Stimulated activated naive CD8-positive, alpha-beta T cell treated with anti-CD3 and anti-CD28 coated beads, Interleukin-15, amount 100 ng/mL, for 72 hours (primary cell): ENCODE measurements at regions not wholly inside any gene's neighbourhood (a gene's known extent, or its start where the extent isn't known, plus 50 kb on each side); places are given as distances from the start of the nearest gene placed in this dataset.
"Not testable (repeated sequence)": the region's sequence is repeated elsewhere in the genome, so short reads cannot be mapped to it uniquely, and the experiment has no call there.

Source experiments
- ATAC-seq: fragments of 150-1000 bp; cut with Tn5 transposase; 2 replicates; pipeline ENCODE4 v1.10.0; 2021; ENCODE audit warnings: mild to moderate bottlenecking, moderate library complexity
- DNase-seq, 2 donors: peaks; one replicate each; pipeline ENCODE4 v3.0.0; 2021 to 2022
- H3K27ac Mint-ChIP-seq, 2 donors: one replicate each; pipeline ENCODE4 v1.8.0; 2022; ENCODE audit warnings: mild to moderate bottlenecking in 2 of 2, mixed read lengths in 2 of 2, moderate library complexity in 2 of 2
- H3K27me3 Mint-ChIP-seq: one replicate; pipeline ENCODE4 v1.8.0; 2022; ENCODE audit warnings: mixed read lengths
- H3K4me1 Mint-ChIP-seq: one replicate; pipeline ENCODE4 v1.8.0; 2022; ENCODE audit warnings: mild to moderate bottlenecking, mixed read lengths
- H3K4me3 Mint-ChIP-seq, 2 donors: one replicate each; pipeline ENCODE4 v1.8.0; 2022; ENCODE audit warnings: mild to moderate bottlenecking in 2 of 2, mixed read lengths in 2 of 2, moderate library complexity in 1 of 2
- H3K9me3 Mint-ChIP-seq, 2 donors: one replicate each; pipeline ENCODE4 v1.8.0; 2022; ENCODE audit warnings: mixed read lengths in 2 of 2

DNA sequence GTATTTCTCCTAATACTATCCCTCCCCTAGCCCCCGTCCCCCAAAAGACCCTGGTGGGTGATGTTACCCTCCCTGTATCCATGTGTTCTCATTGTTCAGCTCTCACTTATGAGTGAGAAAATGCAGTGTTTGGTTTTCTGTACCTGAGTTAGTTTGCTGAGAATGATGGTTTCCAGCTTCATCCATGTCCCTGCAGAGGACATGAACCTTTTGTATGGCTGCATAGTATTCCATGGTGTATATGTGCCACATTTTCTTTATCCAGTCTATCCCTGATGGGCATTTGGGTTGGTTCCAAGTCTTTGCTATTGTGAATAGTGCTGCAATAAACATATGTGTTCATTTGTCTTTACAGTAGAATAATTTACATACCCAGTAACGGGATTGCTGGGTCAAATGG, 235.8 kb upstream of the NOCT start:
- not testable (repeated sequence) for ATAC-seq, DNase-seq, H3K27me3 Mint-ChIP-seq, H3K4me3 Mint-ChIP-seq, H3K27ac Mint-ChIP-seq, H3K4me1 Mint-ChIP-seq, H3K9me3 Mint-ChIP-seq

DNA sequence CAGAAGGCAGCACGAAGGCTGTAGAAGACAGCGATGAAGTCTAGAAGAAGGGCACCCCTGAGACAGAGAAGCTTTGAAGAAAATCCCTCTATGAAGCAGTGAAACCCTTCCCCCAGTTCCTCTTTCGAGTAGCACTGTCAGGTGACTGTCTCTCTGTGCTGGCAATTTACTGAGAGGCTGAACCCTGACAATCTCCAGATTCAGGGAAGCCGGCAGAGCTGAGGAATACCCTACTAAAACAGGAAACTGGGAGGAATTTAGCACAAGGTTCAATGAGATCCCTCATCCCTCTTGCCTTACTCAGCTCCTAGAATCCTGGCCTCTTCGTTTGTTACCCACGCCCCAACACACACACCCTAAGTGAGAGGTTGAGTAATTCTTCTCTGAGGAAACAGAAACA, 239.7 kb upstream of the NOCT start:
- H3K27me3 Mint-ChIP-seq: peaks cover 7% of the 10 kb centered on the region
- ATAC-seq (no peak), DNase-seq (no peak)
- H3K4me1 Mint-ChIP-seq: no peaks in the 10 kb centered on the region
- no peak overlapping the region for H3K4me3 Mint-ChIP-seq
- H3K27ac Mint-ChIP-seq: no peak overlapping the region
- no peaks in the 10 kb centered on the region for H3K9me3 Mint-ChIP-seq

DNA sequence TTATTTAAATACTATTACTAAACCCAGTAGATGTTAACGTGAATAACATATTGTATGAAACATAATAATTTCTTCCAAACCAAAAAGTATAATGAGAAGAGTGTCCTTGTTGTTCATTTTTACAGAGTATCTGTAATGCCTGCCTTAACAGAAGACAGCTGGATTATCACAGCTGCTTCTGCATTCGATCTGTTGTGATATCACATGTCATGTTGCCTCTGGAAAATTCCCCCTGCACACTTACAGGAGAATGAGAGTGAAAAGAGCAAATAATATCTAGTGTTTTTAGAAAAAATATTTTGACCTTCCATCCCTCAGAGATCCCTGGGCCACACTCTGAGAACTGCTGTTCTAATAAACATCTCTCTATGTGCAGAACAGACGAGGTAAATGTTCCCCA, 240.1 kb upstream of the NOCT start:
- no peaks in the 10 kb centered on the region for H3K9me3 Mint-ChIP-seq
- no peaks in the 10 kb centered on the region for H3K4me1 Mint-ChIP-seq
- H3K27ac Mint-ChIP-seq: no peak overlapping the region
- no peak for DNase-seq
- ATAC-seq: no peak
- peaks cover 7% of the 10 kb centered on the region for H3K27me3 Mint-ChIP-seq
- H3K4me3 Mint-ChIP-seq: no peak overlapping the region

DNA sequence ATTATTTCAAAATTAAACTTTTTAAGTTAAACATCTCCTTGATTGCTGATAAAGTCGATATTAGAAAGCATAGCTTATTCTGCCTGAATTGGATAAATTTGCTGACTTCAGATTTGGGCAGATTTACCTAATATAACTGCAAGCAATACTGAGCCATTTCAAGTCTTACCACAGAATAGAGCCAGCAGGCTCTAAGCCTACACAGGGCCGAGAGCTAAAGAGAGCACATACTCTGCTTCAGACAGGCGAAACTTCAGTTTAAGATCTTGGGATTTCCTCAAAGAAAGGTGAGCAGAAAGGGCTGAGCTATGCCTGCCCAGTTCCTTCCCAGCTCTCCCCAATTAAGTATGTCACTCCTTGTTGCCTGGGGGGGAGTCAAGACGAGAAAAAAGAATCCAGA, 240.6 kb upstream of the NOCT start:
- ATAC-seq: no peak

DNA sequence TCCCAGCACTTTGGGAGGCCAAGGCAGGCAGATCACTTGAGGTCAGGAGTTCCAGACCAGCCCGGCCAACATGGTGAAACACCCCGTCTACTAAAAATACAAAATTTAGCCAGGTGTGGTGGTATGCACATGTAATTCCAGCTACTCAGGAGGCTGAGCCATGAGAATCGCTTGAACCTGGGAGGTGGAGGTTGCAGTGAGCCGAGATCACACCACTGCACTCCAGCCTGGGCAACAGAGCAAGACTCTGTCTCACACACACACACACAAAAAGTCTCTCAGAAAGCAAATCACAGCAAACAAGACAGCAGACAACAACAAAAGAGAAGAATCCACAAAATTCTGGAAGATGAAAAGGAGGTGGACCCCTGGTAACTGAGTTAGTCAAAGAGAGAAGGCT, 241.5 kb upstream of the NOCT start:
- DNase-seq, H3K27me3 Mint-ChIP-seq, H3K9me3 Mint-ChIP-seq, H3K4me3 Mint-ChIP-seq, H3K4me1 Mint-ChIP-seq, H3K27ac Mint-ChIP-seq, ATAC-seq: not testable (repeated sequence)

More for the DNA sequence above, 240.6 kb upstream of the NOCT start:
- H3K9me3 Mint-ChIP-seq: no peaks in the 10 kb centered on the region
- no peak overlapping the region for H3K27ac Mint-ChIP-seq
- no peak for DNase-seq
- peaks cover 7% of the 10 kb centered on the region for H3K27me3 Mint-ChIP-seq
- no peaks in the 10 kb centered on the region for H3K4me1 Mint-ChIP-seq
- no peak overlapping the region for H3K4me3 Mint-ChIP-seq

DNA sequence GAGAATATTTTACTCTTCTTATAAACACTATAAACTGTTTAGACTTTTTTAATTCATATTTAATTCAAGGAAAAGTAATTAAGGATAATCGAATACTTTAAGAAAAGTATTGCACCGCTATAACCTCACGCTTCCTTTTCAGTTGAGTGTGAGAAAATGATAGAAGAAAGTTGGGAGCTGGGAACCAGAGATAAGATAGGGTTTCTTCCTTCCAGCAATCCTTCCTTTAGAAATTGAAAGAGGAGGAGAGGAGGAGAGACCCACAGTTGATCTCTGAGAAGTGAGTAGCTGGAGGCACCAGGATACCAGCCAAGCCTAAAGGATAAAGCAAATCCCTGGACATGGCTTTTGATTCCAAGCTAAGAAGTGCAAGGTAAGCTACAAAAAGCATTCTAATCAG, 242.3 kb upstream of the NOCT start:
- H3K27me3 Mint-ChIP-seq: peaks cover 16% of the 10 kb centered on the region
- no peak overlapping the region for H3K27ac Mint-ChIP-seq
- no peaks in the 10 kb centered on the region for H3K4me1 Mint-ChIP-seq
- no peaks in the 10 kb centered on the region for H3K9me3 Mint-ChIP-seq
- H3K4me3 Mint-ChIP-seq: no peak overlapping the region
- DNase-seq: no peak
- ATAC-seq: no peak

DNA sequence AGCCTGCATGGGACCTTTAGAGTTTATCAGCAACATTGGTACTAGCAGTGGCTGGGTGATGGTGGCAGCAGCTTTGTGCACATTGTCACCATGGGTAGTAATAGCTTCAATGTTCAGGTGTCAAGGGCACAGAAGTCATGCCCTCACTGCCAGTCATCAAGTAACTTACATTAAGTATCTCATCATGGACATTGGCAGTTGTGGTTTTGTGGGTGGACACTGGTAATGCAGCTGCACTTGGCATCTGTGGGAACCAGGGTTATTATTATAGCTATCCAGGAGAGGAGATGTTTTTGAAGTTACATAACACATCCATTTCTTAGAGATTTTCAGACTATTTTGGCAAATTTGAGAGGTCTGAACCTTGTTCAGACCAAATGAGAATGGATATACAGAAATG, 243.2 kb upstream of the NOCT start:
- Mint-ChIP-seq H3K9me3 (no peaks in the 10 kb centered on the region), H3K4me3 (no peak overlapping the region), H3K27me3 (peaks cover 16% of the 10 kb centered on the region), H3K27ac (no peak overlapping the region), H3K4me1 (no peaks in the 10 kb centered on the region)
- DNase-seq (no peak), ATAC-seq (no peak)

DNA sequence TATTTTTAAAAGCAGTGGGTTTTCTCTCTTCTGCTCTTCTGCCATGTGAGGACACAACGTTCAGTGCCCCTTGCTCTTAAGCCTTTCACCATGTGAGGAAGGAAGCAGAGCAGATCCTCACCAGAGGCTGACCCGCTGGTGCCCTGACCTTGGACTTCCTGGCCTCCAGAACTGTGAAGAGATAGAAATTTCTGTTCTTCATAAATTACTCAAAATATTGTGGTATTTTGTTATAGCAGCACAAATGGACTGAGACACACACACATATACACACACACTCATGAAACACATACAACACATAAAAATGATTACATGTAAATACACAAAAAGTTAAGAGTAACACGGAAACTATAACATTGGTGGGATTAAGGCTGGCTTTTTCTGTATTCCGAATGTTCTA, 244.8 kb upstream of the NOCT start:
- DNase-seq: no peak
- peaks cover 16% of the 10 kb centered on the region for H3K27me3 Mint-ChIP-seq
- H3K4me1 Mint-ChIP-seq: no peaks in the 10 kb centered on the region
- no peak overlapping the region for H3K4me3 Mint-ChIP-seq
- H3K27ac Mint-ChIP-seq: no peak overlapping the region
- no peak for ATAC-seq
- H3K9me3 Mint-ChIP-seq: no peaks in the 10 kb centered on the region

DNA sequence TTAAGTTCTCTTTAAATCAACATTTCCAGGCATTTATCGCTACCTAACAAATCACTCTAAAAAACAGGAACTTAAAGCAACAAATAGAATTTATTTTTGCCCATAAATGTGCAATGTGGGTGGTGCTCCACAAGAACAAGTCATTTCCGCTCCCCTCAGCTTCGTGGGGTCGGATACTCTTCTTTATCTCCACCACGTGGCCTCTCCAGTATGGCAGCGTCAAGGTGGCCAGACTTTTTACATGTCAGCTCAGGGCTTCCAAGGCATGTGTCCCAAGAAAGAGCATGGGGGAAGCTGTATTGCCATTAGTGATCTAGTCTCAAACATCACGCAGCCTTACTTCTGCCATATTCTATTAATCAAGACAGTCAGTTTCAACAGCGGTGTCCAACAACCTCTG, 249.2 kb upstream of the NOCT start:
- H3K27ac Mint-ChIP-seq: no peak overlapping the region
- no peaks in the 10 kb centered on the region for H3K9me3 Mint-ChIP-seq
- H3K27me3 Mint-ChIP-seq: peaks cover 9% of the 10 kb centered on the region
- no peak overlapping the region for H3K4me3 Mint-ChIP-seq
- ATAC-seq: no peak
- H3K4me1 Mint-ChIP-seq: no peaks in the 10 kb centered on the region
- no peak for DNase-seq

DNA sequence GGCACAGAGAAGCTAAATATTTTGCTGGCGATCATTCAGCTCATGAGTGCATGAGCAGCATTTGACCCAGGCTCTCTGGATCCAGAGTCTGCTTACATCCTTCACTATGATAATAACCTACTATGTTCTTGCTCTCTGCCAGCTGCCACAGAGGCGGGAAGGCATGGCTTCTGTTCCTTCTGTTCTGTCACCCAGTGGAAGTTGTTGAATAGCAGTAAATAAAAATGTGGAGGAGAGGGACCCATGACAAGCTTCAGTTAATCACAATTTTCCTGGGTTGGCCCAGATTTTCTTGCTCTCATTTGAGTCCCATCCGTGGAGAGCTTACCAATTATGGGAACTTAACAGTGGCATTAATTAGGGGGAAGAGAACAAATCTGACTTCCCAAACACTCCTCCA, 250.1 kb upstream of the NOCT start:
- H3K27me3 Mint-ChIP-seq: peaks cover 9% of the 10 kb centered on the region
- no peak overlapping the region for H3K27ac Mint-ChIP-seq
- H3K4me1 Mint-ChIP-seq: no peaks in the 10 kb centered on the region
- ATAC-seq (no peak), DNase-seq (no peak)
- no peak overlapping the region for H3K4me3 Mint-ChIP-seq
- H3K9me3 Mint-ChIP-seq: no peaks in the 10 kb centered on the region

DNA sequence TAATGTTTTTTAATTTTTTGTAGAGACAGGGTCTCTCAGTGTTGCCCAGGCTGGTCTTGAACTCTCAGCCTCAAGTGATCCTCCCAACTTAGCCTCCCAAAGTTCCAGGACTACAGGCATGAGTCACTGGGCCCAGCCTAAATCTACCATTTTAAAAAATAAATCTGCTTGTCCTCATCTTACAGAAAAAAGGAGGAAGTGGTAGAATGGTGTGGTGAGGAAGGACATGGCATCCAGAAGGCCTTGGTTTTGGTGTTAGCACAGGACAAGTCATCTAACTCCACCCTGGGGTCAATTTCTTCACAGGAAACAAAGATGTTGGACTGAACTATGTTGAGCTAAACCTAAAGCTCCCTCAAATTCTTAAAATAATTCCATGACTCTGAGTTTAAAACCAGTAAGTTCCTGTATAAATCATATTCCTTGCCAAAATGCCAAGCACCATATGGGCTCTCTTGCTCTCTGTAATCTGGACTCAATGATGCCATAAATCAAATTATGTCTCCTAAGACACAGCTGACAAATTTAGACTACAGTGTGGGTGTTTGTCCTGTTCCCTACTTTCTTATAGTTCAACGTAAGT, 253.9 kb upstream of the NOCT start:
- Mint-ChIP-seq H3K27ac (no peak overlapping the region), H3K4me3 (no peak overlapping the region)
- no peak for DNase-seq

DNA sequence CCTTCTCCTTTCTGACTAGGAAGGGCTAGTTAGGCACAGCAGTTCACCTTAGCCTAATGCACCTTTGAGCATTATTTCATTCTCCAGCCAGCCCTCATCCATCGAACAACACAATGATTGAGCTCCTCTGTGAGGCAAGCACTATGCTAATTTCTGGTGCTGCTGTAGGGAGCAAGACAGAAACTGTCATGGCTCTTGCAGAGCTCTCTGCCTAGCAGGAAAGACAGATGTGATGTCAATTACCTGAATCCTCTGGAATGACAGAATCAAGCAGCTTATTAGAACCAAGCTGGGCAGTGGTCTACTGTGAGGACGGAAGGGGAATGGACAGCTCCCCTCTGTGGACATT, 256.1 kb upstream of the NOCT start:
- Mint-ChIP-seq H3K27ac (no peak overlapping the region), H3K4me1 (no peaks in the 10 kb centered on the region), H3K27me3 (no peaks in the 10 kb centered on the region), H3K9me3 (no peaks in the 10 kb centered on the region), H3K4me3 (no peak overlapping the region)
- ATAC-seq: no peak
- no peak for DNase-seq

More for the DNA sequence above, 253.9 kb upstream of the NOCT start:
- ATAC-seq: no peak
- Mint-ChIP-seq H3K27me3 (no peaks in the 10 kb centered on the region), H3K4me1 (no peaks in the 10 kb centered on the region), H3K9me3 (no peaks in the 10 kb centered on the region)

DNA sequence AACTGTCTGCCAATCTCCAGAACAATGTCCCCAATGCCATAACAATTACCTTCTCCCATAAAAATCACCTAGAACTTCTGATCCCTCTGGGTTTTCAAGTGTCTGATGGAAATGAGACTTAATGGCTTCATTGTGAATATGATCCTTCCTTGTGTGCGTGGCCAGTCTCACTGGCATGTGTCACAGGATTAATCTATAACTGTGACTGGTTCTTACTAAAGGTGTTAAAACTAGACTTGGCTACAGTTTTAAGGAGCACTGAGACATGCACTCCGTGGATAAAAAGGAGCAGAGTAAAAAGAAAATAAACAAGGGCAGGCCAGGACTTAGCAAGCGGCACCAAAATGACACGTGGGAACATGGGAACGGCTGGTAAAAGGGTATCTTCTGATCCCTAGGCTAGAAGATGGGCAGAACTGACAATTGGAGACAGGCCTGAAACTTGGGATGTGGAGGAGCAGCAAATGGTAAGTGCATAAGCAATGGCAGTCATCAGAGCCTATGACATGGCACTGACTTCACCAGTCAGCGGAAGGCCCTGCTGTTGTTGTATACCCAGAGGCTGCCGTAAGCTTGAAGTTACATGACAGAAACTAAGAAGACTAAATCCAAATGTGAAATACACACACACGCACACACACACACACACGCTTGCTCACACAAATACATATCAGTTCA, 256.6 kb upstream of the NOCT start:
- ATAC-seq (no peak), DNase-seq (no peak)
- Mint-ChIP-seq H3K9me3 (no peaks in the 10 kb centered on the region), H3K4me3 (no peak overlapping the region), H3K27ac (no peak overlapping the region), H3K4me1 (no peaks in the 10 kb centered on the region), H3K27me3 (no peaks in the 10 kb centered on the region)

DNA sequence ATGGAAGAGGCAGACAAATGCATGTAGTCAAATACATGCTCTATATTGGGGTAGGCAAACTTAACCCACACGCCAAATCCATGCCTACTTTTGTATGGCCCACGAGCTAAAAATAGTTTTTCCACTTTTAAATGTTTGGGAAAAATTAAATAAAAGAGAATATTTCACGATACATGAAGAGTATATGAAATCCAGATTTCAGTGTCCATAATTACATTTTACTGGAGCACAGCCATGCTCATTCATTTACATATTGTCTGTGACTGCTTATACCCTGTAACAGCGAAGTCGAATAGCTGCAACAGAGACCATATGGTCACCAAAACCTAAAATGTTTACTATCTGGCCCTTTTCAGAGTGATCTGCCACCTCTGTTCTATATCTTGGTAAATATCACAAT, 257.4 kb upstream of the NOCT start:
- Mint-ChIP-seq H3K4me3 (no peak overlapping the region), H3K4me1 (no peaks in the 10 kb centered on the region), H3K27me3 (no peaks in the 10 kb centered on the region), H3K9me3 (no peaks in the 10 kb centered on the region), H3K27ac (no peak overlapping the region)
- DNase-seq (no peak), ATAC-seq (no peak)

DNA sequence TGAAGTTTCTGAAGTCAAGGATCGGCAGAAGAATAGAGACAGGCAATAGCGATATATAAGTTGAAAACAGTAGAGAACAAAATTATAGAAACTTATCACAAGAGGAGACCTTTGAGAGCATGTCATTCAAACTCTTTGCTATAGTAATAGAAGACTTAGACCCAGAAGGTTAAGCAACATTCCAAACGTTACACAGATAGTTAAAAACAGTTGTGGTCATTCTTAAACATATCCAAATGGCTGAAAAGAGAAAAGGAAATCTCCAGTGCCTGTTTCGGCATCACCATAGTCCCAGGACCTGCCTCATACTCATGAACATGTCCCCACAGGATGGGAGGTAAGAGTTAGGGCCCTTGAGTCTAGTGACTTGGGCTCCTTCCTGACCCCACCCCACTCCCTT, 258.1 kb upstream of the NOCT start:
- ATAC-seq (no peak), DNase-seq (no peak)
- Mint-ChIP-seq H3K4me1 (no peaks in the 10 kb centered on the region), H3K27ac (no peak overlapping the region), H3K9me3 (peaks cover 3 to 7% of the 10 kb centered on the region in 2 donors), H3K27me3 (no peaks in the 10 kb centered on the region), H3K4me3 (no peak overlapping the region)

DNA sequence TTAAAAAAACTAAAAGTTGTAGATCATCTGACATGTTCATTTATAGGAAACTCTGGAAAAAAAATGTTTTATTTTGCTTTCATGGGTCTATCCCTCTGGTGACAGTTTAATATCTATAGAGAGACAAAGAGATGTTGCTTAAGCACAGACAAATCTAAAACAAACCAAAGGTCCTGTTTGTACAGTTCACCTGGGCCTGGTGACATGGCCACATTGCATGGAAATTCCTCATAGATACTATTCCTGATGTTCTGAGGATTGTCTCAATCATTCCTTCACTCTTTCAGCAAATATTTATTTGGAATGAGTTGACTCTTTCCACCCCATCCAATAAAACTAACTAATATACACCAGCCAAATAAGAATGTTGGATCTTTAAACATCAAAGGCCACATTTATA, 259.1 kb upstream of the NOCT start:
- Mint-ChIP-seq H3K9me3 (peaks cover 7 to 13% of the 10 kb centered on the region in 2 donors), H3K4me3 (no peak overlapping the region), H3K27me3 (no peaks in the 10 kb centered on the region), H3K27ac (no peak overlapping the region), H3K4me1 (no peaks in the 10 kb centered on the region)
- ATAC-seq (no peak), DNase-seq (no peak)

DNA sequence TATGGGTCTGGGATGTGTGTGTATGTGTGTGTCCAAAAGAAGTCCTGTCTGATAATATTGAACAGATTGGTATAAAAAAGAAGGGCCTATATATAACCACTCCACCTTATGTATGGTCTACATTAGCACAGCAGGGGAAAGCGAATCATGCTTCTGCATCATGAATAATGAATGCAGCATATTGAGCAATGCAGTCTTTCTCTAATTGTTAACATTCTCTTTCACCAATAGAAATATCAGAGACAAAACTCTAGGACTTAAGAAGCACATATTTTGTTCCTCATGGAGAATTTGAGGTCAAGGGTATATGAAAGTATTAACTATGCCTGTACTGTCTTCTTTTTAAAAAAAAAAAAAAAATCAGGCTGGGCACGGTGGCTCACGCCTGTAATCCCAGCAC, 264.3 kb upstream of the NOCT start:
- Mint-ChIP-seq H3K9me3 (peaks cover 7 to 13% of the 10 kb centered on the region in 2 donors), H3K4me1 (no peaks in the 10 kb centered on the region), H3K4me3 (no peak overlapping the region), H3K27ac (no peak overlapping the region), H3K27me3 (no peaks in the 10 kb centered on the region)
- ATAC-seq: no peak
- no peak for DNase-seq
